Tibial nerve (tissue), 4 donors: ENCODE measurements at regions not wholly inside any gene's neighbourhood (a gene's known extent, or its start where the extent isn't known, plus 50 kb on each side); places are given as distances from the start of the nearest gene placed in this dataset.
"Not testable (repeated sequence)": the region's sequence is repeated elsewhere in the genome, so short reads cannot be mapped to it uniquely, and the experiment has no call there.

Source experiments
- DNase-seq, 2 donors: peaks; one replicate each; pipeline ENCODE4 v3.0.0-alpha.2; 2019; ENCODE audit warnings: low spot score in 2 of 2
- H3K27ac ChIP-seq, 4 donors: fragments of 200-600 bp; sonication (generic) in 3 of 4; one replicate each; pipeline ENCODE4 v1.5.1; 2017 to 2019; ENCODE audit warnings: mild to moderate bottlenecking in 1 of 4
- H3K27me3 ChIP-seq, 2 donors: fragments of 200-600 bp; sonication (generic) in 1 of 2; one replicate each; pipeline versions ENCODE4 v1.5.1 to v1.6.0; 2017 to 2019
- H3K36me3 ChIP-seq, 3 donors: fragments of 200-600 bp; sonication (generic); one replicate each; pipeline ENCODE4 v1.5.1; 2018 to 2019
- H3K4me1 ChIP-seq, 4 donors: fragments of 200-600 bp; sonication (generic) in 3 of 4; one replicate each; pipeline ENCODE4 v1.5.1; 2017 to 2019
- H3K4me3 ChIP-seq, 4 donors: fragments of 200-600 bp; sonication (generic) in 3 of 4; one replicate each; pipeline ENCODE4 v1.5.1; 2017 to 2019; ENCODE audit warnings: mild to moderate bottlenecking in 1 of 4, moderate library complexity in 1 of 4
- H3K9me3 ChIP-seq, 4 donors: fragments of 200-600 bp; sonication (generic) in 3 of 4; one replicate each; pipeline ENCODE4 v1.5.1; 2017 to 2019
- EP300 ChIP-seq, 2 donors: sonication (generic); formaldehyde crosslinking; IDR thresholded peaks; one replicate each; pipeline ENCODE4 v1.6.1; 2017; ENCODE audit warnings: antibody characterized with exemption in 2 of 2, mild to moderate bottlenecking in 1 of 2
- POLR2A ChIP-seq, 2 donors: fragments of 450-650 bp; IDR thresholded peaks; one replicate each; pipeline ENCODE4 v1.6.1; 2017; ENCODE audit warnings: antibody characterized with exemption in 2 of 2, mild to moderate bottlenecking in 2 of 2, moderate library complexity in 2 of 2
- WGBS, 2 donors: methylation state at CpG; one replicate each; pipeline ENCODE4 v1.1.5; 2018; 5-methylcytosine and 5-hydroxymethylcytosine counted together
- TF ChIP-seq, protein P1 (sequence below), 5 experiments: fragments of 200-600 bp in 3 of 5; fragments of 450-650 bp in 2 of 5; sonication (generic) in 3 of 5; IDR thresholded peaks; one replicate each; pipeline ENCODE4 v1.5.1; 2016 to 2019; ENCODE audit warnings: antibody characterized with exemption in 5 of 5, mild to moderate bottlenecking in 3 of 5, moderate library complexity in 2 of 5

DNA sequence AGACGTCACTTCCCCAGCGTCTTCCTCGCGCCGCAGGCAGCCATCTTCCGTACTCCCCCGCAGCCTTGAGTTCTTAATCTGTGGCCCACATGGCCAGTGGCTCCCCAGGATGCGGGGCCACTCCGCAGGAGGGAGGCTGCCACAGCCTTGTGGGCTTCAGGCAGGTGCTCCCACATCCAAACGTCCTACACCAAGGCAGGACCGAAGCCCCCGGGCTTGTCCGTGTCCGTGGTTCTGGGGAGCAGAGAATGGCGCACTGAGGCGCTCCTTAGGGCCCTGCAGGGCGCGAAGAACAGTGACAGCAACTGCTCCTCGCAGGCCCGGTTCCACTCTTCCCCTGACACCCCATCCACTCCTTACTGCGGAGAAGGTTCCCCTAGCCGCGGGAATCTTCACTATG, 755.8 kb downstream of the PRIM2 start:
- H3K36me3 ChIP-seq = no peaks in the 10 kb centered on the region
- TF ChIP-seq EP300 (IDR thresholded peaks at IDR 0.05) (no peak), POLR2A (IDR thresholded peaks at IDR 0.05) (no peak)
- TF ChIP-seq, protein P1, sequence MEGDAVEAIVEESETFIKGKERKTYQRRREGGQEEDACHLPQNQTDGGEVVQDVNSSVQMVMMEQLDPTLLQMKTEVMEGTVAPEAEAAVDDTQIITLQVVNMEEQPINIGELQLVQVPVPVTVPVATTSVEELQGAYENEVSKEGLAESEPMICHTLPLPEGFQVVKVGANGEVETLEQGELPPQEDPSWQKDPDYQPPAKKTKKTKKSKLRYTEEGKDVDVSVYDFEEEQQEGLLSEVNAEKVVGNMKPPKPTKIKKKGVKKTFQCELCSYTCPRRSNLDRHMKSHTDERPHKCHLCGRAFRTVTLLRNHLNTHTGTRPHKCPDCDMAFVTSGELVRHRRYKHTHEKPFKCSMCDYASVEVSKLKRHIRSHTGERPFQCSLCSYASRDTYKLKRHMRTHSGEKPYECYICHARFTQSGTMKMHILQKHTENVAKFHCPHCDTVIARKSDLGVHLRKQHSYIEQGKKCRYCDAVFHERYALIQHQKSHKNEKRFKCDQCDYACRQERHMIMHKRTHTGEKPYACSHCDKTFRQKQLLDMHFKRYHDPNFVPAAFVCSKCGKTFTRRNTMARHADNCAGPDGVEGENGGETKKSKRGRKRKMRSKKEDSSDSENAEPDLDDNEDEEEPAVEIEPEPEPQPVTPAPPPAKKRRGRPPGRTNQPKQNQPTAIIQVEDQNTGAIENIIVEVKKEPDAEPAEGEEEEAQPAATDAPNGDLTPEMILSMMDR (IDR thresholded peaks at IDR 0.05) = no peak
- no peaks in the 10 kb centered on the region for H3K4me1 ChIP-seq
- no peak for DNase-seq
- H3K27ac ChIP-seq = no peak overlapping the region
- WGBS, 2 donors = 93 to 94% methylated on average over 23 of the region's 23 CpGs
- H3K27me3 ChIP-seq = no peaks in the 10 kb centered on the region
- H3K4me3 ChIP-seq = no peak overlapping the region
- no peaks in the 10 kb centered on the region for H3K9me3 ChIP-seq

DNA sequence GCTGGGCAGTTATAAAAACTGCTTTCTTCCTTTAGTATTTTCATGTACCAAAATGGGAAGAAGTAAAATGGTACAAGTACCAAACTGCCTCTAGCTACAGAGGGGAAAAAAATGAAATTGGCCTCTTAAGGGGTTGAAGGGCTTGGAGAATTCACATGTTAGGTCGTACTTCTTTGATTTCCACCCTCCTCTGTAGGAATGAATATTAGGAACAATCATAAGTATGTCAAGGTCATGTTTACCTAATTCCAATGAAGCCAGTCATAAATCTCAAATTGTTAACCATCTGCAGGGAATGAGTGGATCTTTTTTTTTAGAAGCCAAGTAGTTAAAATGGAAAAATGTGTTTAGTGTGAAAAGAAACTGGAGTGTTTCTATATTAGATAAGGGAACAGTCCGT, 772.6 kb downstream of the PRIM2 start:
- not testable (repeated sequence) for H3K27ac ChIP-seq, H3K9me3 ChIP-seq, H3K36me3 ChIP-seq, H3K27me3 ChIP-seq, H3K4me3 ChIP-seq, DNase-seq, H3K4me1 ChIP-seq
- 15 to 22% methylated on average over 2 of the region's 2 CpGs for WGBS, 2 donors

DNA sequence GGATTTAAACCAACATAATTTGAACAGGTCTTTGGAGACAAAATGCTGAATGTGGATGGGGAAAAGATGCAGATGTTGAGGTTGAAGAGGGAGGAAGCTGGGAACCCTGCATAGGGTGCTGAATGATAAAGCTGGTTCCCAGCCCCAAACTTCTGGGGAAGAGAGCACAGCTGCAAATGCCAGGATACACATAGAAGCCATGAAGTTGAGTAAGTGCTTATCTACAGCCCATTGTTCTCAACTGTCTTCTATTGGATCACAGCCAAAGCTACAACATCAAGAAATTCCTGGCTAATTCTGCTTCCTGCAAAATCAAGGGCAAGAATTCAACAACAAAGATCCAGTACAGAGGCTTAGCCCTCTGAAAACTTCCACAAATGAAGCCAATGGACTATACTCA, 779.8 kb downstream of the PRIM2 start:
- H3K27ac ChIP-seq = not testable (repeated sequence)

DNA sequence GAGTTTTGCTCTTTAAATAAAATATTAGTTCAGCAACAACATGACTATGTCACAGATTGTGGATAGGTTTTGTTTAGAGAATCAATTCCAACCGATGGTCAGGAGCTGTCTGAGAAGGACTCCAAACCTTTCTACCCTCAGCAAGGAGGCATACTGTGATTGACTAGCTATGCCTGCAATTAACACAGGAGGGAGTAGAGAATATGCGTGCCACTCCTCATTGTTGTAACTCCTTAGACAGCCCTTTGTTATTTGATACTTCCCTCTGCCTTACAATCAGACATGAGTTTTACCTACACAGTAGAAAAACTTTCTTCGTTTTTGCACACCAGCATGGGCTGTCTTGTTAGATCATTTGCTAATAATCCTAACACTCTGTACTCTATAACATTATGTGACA, 796.5 kb downstream of the PRIM2 start:
- no peak overlapping the region for H3K27ac ChIP-seq
- H3K4me1 ChIP-seq = no peaks in the 10 kb centered on the region
- 16 to 25% methylated on average over 3 of the region's 3 CpGs for WGBS, 2 donors
- H3K9me3 ChIP-seq = no peaks in the 10 kb centered on the region
- no peaks in the 10 kb centered on the region for H3K36me3 ChIP-seq
- DNase-seq = no peak
- H3K27me3 ChIP-seq = no peaks in the 10 kb centered on the region
- no peak for TF ChIP-seq EP300 (IDR thresholded peaks at IDR 0.05)
- TF ChIP-seq POLR2A (IDR thresholded peaks at IDR 0.05) = no peak
- TF ChIP-seq, protein P1 (IDR thresholded peaks at IDR 0.05) = no peak
- H3K4me3 ChIP-seq = no peak overlapping the region

More for the DNA sequence above, 779.8 kb downstream of the PRIM2 start:
- not testable (repeated sequence) for H3K9me3 ChIP-seq, H3K4me3 ChIP-seq, H3K27me3 ChIP-seq, H3K4me1 ChIP-seq, DNase-seq, H3K36me3 ChIP-seq

DNA sequence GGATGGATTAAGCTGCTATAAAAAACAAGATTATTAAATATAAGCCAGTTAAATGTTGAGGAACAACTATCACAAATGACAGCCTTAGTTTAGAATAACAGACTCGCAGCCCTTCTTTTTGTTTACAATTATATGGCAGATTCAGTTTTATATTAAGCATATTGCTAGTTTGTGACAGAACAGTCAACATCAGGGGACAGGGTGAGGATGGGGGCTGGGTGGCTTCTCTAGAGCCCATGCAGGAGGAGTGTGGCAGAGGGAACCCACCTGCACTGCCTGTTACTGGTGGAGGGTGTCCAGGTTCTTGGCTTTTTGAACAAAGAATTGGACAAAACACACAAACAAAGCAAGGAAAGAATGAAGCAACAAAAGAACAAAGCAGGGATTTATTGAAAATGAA, 799.7 kb downstream of the PRIM2 start:
- H3K9me3 ChIP-seq, DNase-seq, H3K4me3 ChIP-seq, H3K27ac ChIP-seq, H3K36me3 ChIP-seq, H3K4me1 ChIP-seq, H3K27me3 ChIP-seq: not testable (repeated sequence)
- 88 to 93% methylated on average over 1 of the region's 1 CpG for WGBS, 2 donors

DNA sequence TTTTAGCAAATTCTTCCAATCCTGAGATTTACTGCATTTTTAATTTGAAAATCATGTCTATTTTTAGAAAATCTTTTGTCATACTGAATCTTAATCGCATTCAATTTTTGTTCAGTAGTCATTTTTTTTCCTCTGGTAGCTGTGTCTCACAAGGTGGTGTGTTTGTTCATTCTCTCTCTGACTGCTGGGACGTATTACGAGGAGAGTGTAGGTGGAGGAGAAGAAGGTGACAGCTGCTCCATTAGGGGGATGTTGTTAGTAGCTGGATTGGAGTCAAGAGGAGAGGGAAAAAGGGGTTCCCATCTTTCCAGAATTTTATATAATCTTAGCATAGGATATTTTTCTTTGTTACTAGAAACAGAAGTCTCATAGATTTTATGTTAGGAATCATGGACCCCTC, 804.2 kb downstream of the PRIM2 start:
- H3K4me1 ChIP-seq, H3K27me3 ChIP-seq, DNase-seq, H3K27ac ChIP-seq, H3K4me3 ChIP-seq, H3K36me3 ChIP-seq, H3K9me3 ChIP-seq: not testable (repeated sequence)
- WGBS, 2 donors = 81 to 86% methylated on average over 3 of the region's 3 CpGs

DNA sequence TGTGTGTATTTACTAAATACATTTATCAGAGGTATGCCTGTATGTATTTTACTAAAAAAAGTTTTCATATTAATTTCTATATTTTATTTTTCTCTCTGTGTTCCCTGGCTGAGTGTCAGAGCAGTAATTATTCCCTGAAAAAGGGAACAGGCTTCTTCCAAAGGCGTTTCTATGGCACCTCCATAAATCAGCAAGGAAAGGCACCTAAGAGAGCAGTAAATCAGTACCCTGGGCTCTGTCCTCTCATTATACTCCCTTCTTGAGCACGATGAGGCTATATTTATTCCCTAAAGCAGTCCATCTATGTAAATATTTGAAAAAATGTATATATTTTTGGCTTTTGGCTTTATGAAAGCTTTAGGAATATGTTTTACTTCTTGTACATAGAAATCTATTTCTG, 806.3 kb downstream of the PRIM2 start:
- H3K9me3 ChIP-seq, H3K4me1 ChIP-seq, H3K27ac ChIP-seq, H3K36me3 ChIP-seq, H3K4me3 ChIP-seq, DNase-seq, H3K27me3 ChIP-seq: not testable (repeated sequence)
- 15 to 20% methylated on average over 2 of the region's 2 CpGs for WGBS, 2 donors

DNA sequence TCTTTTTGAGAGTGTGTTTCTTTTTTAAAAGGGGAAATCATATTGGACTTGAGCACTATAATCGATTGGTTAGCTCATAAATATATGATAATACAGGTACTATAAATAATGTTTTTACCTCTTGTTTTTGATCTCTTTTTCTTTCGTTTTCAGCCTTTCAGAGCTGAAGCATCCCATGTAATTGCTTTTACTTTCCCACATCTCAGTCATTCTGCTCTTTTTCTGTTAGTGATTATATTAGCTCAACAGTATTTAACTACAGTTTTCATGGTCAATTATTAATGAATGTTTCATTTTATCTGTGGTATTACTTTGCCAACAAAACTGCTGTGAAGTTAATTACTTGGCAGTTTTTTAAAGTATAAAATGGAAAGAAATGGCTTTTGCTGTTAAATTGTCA, 811.1 kb downstream of the PRIM2 start:
- H3K4me3 ChIP-seq, H3K36me3 ChIP-seq, H3K4me1 ChIP-seq, H3K9me3 ChIP-seq, H3K27me3 ChIP-seq, H3K27ac ChIP-seq, DNase-seq: not testable (repeated sequence)
- WGBS, 2 donors = 63 to 64% methylated on average over 2 of the region's 2 CpGs

DNA sequence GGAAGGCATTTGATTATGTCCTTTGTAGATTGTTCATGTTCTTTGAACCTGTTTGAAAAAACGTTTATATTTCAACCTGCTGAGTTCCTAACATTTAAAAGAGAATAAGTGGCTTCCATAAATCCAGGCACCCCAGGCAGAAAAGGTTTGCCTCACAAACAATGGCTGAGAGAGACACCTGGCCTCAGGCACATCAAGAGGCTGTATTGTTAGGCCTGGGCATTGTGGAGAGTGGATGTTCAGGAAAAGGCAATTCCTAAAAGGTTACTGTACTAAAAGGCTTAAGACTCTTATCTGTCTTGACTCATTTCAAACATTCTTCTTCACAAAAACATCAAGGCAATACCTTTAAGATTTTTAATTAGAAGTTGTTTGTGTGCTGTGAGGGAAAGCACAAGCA, 811.7 kb downstream of the PRIM2 start:
- not testable (repeated sequence) for H3K36me3 ChIP-seq, H3K4me1 ChIP-seq, H3K9me3 ChIP-seq, DNase-seq, H3K27ac ChIP-seq, H3K27me3 ChIP-seq, H3K4me3 ChIP-seq
- 0 to 8% methylated on average over 1 of the region's 1 CpG for WGBS, 2 donors

DNA sequence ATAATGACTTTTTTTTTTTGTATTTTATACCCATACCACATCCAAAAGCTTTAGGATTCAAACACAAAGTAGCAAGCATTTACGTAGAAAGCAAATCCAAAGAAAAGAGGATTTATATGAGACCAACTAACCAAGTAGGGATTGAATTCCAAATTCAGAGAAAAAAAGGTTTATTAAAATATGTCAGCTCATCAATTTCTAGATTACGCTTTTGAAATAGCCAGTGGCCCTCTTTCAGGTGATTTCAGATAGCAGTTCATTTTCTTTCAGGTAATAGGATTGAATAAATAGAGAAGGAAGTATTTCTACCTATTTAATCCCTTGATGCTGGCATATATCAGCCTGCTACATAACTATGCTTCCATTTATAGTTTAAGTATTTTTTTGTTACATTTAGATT, 822.3 kb downstream of the PRIM2 start:
- not testable (repeated sequence) for H3K9me3 ChIP-seq, H3K36me3 ChIP-seq, H3K4me1 ChIP-seq, DNase-seq, H3K27ac ChIP-seq, H3K4me3 ChIP-seq, H3K27me3 ChIP-seq
- 80 to 93% methylated on average over 2 of the region's 2 CpGs for WGBS, 2 donors

DNA sequence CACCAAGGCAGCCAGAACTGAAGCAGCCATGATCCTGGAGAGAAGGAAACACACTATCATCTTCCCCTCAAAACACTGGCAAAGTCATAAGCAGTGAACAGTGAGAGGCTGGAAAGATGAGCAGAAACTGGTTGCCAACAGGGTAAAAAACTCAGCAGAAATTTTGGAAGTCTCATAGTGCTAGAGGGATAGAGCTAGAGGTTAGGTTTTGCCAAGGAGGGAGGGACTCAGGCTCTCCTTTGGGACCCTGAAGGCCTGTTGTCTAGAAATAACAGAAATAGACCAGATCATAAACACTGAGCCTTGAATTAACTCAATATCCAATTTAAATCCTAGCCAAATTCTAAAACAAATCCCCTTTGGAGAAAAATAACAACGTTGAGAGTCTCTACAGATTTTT, 853.6 kb downstream of the PRIM2 start:
- H3K9me3 ChIP-seq, H3K4me1 ChIP-seq, H3K27ac ChIP-seq, H3K4me3 ChIP-seq, DNase-seq, H3K36me3 ChIP-seq, H3K27me3 ChIP-seq: not testable (repeated sequence)
- WGBS, 2 donors = 42 to 50% methylated on average over 1 of the region's 1 CpG

DNA sequence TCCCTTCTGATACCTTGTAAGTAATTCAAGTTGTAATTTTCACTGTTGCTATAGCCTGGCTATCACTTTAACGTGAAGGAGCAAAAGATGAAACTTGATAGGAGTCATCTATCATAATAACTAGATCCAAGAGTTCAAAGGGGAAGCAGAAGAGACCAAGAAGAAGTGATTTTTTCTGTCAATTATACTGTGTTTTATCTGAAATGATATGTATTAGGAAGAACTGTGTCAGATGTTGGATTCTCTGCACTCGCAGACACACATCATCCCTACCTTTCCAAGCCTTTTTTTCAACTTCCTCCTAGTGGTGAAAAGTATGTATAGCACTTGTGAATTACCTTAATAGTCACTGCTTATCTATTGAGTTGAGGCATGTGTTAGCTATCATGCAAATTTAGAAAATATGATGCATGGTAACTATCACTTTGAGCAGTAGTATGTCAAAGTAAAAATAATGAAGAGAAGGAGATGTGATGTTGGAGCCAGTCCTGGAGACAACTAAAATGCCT, 864.2 kb downstream of the PRIM2 start:
- not testable (repeated sequence) for H3K9me3 ChIP-seq, H3K36me3 ChIP-seq, H3K27me3 ChIP-seq, H3K4me3 ChIP-seq, H3K4me1 ChIP-seq, H3K27ac ChIP-seq, DNase-seq
- 60 to 71% methylated on average over 2 of the region's 2 CpGs for WGBS, 2 donors
